Colonic mucosa (tissue), 4 donors: ENCODE measurements at regions not wholly inside any gene's neighbourhood (a gene's known extent, or its start where the extent isn't known, plus 50 kb on each side); places are given as distances from the start of the nearest gene placed in this dataset.
"Not testable (repeated sequence)": the region's sequence is repeated elsewhere in the genome, so short reads cannot be mapped to it uniquely, and the experiment has no call there.

Experiments used
- DNase-seq: peaks from one replicate; pipeline ENCODE4 v3.0.0-alpha.2; 2020
- H3K27ac ChIP-seq: fragments of 200-600 bp; one replicate; pipeline ENCODE4 v1.8.0; 2021
- H3K27me3 ChIP-seq: fragments of 200-600 bp; one replicate; pipeline ENCODE4 v1.8.0; 2021
- H3K36me3 ChIP-seq: fragments of 200-600 bp; one replicate; pipeline ENCODE4 v1.8.0; 2021
- H3K4me1 ChIP-seq: fragments of 200-600 bp; one replicate; pipeline ENCODE4 v1.8.0; 2021; ENCODE audit warnings: mild to moderate bottlenecking
- H3K4me3 ChIP-seq: fragments of 200-600 bp; one replicate; pipeline ENCODE4 v1.8.0; 2021
- H3K9ac ChIP-seq, 2 donors: one replicate each; pipeline ENCODE4 v1.7.0; 2013; ENCODE audit warnings: control low read depth in 2 of 2, low read depth in 2 of 2, low read length in 2 of 2
- H3K9me3 ChIP-seq: fragments of 200-600 bp; one replicate; pipeline ENCODE4 v1.8.0; 2021
- intact Hi-C: fragments of 100-400 bp; cut with DNase I; formaldehyde crosslinking; loops from one replicate; pipeline ENCODE4 v1.14.1; 2022
- TF ChIP-seq, protein P1 (sequence below): fragments of 200-600 bp; IDR thresholded peaks from one replicate; pipeline ENCODE4 v1.8.0; 2022; ENCODE audit warnings: antibody characterized with exemption, mild to moderate bottlenecking
- donor health status: healthy.
- donor health status: DM: no; HTN: no; CAD: no.
- donor health status: DM: no; HTN: no; CAD: no.

DNA sequence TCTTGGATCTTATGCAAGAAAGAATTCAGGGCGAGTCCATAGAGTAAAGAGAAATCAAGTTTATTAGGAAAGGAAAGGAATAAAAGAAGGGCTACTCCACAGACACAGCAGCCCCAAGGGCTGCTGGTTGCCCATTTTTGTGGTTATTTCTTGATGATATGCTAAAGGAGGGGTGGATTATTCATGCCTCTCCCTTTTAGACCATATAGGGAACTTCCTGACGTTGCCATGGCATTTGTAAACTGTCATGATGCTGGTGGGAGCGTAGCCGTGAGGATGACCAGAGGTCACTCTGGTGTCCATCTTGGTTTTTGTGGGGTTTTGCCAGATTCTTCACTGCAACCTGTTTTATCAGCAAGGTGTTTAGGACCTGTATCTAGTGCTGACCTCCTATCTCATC is 115.4 kb upstream of the CARD11 start:
- no peak for DNase-seq
- TF ChIP-seq, protein P1, sequence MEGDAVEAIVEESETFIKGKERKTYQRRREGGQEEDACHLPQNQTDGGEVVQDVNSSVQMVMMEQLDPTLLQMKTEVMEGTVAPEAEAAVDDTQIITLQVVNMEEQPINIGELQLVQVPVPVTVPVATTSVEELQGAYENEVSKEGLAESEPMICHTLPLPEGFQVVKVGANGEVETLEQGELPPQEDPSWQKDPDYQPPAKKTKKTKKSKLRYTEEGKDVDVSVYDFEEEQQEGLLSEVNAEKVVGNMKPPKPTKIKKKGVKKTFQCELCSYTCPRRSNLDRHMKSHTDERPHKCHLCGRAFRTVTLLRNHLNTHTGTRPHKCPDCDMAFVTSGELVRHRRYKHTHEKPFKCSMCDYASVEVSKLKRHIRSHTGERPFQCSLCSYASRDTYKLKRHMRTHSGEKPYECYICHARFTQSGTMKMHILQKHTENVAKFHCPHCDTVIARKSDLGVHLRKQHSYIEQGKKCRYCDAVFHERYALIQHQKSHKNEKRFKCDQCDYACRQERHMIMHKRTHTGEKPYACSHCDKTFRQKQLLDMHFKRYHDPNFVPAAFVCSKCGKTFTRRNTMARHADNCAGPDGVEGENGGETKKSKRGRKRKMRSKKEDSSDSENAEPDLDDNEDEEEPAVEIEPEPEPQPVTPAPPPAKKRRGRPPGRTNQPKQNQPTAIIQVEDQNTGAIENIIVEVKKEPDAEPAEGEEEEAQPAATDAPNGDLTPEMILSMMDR, result no peak
- Histone ChIP-seq H3K4me3 (no peak overlapping the region), H3K4me1 (no peaks in the 10 kb centered on the region), H3K27ac (no peak overlapping the region), H3K9me3 (no peaks in the 10 kb centered on the region), H3K9ac (no peak overlapping the region), H3K27me3 (no peaks in the 10 kb centered on the region), H3K36me3 (no peaks in the 10 kb centered on the region)
- intact Hi-C loops, result no loop called here

DNA sequence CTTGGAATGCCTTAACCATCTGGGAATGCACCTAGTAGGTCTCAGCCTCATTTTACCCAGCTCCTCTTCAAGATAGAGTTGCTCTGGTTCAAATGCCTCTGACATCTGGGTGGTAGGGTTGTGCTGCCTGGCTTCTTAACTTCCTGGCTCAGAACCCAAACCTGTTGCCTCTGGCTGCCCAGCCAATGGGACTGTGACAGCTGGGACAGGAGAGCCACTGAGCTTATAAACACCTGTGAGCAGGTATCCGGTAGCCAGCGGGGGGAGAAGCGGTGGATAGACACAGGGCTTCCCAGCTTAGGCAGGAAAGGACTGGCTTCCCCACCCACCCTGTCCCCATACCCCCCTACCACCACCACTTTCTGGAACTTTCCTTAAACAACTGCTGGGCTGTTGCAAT is 115.8 kb upstream of the CARD11 start:
- intact Hi-C loops, result no loop called here
- no peak for DNase-seq

DNA sequence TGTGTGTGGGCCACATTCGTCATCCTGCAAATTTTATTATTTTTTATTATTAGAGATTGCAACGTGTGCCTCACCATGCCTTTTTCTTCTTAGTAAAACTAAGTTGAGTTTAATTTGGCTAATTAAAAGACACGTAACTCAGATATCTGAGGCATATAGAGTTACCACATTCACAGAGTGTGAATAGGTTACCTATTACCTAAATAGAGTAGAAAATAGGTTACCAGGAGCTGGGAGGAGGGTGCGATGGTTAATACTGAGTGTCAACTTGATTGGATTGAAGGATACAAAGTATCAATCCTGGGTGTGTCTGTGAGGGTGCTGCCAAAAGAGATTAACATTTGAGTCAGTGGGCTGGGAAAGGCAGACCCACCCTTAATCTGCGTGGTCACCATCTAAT is 116.3 kb upstream of the CARD11 start:
- intact Hi-C loops, H3K9me3 ChIP-seq, H3K9ac ChIP-seq, H3K4me1 ChIP-seq, DNase-seq, H3K27ac ChIP-seq, H3K36me3 ChIP-seq, H3K27me3 ChIP-seq, H3K4me3 ChIP-seq: not testable (repeated sequence)

More for the DNA sequence above, 115.8 kb upstream of the CARD11 start:
- TF ChIP-seq, protein P1, result no peak
- Histone ChIP-seq H3K27ac (no peak overlapping the region), H3K4me3 (no peak overlapping the region), H3K9ac (no peak overlapping the region), H3K4me1 (no peaks in the 10 kb centered on the region), H3K9me3 (no peaks in the 10 kb centered on the region), H3K27me3 (no peaks in the 10 kb centered on the region), H3K36me3 (no peaks in the 10 kb centered on the region)

DNA sequence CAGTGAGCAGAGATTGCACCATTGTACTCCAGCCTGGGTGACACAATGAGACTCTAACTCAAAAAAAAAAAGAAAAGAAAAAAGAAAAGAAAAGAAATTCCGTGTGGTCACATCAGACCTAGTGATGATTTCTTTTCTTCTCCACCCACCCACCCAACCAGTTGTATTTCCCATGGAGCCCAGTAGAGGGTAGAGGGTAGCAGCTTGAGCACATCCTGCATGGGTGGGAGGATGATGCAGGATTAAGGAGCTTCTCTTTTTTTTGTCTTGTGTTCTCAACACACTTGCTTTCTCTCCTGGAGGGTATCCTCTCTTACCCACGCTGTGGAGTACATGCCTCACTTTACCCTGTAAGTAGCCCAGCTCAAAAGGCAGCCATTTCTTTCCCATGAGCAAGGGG is 118.6 kb upstream of the CARD11 start:
- no peak overlapping the region for H3K4me3 ChIP-seq
- TF ChIP-seq, protein P1, result no peak
- no peak overlapping the region for H3K9ac ChIP-seq
- intact Hi-C loops, result no loop called here
- no peaks in the 10 kb centered on the region for H3K4me1 ChIP-seq
- H3K9me3 ChIP-seq, result no peaks in the 10 kb centered on the region
- H3K36me3 ChIP-seq, result no peaks in the 10 kb centered on the region
- no peak for DNase-seq
- H3K27ac ChIP-seq, result no peak overlapping the region
- no peaks in the 10 kb centered on the region for H3K27me3 ChIP-seq

GRCh38 chr7:3162798-3163197 is 119.1 kb upstream of the CARD11 start:
- H3K4me3 ChIP-seq, H3K9ac ChIP-seq, H3K9me3 ChIP-seq, H3K27ac ChIP-seq, H3K4me1 ChIP-seq, DNase-seq, H3K36me3 ChIP-seq, intact Hi-C loops, H3K27me3 ChIP-seq: not testable (repeated sequence)

GRCh38 chr7:3164380-3164792 is 120.7 kb upstream of the CARD11 start:
- Histone ChIP-seq H3K36me3 (no peaks in the 10 kb centered on the region), H3K4me3 (no peak overlapping the region), H3K9me3 (no peaks in the 10 kb centered on the region), H3K27me3 (no peaks in the 10 kb centered on the region), H3K9ac (no peak overlapping the region), H3K4me1 (no peaks in the 10 kb centered on the region), H3K27ac (no peak overlapping the region)
- DNase-seq, result no peak
- TF ChIP-seq, protein P1, result no peak
- intact Hi-C loops, result no loop called here
